ENCODE measurements at regions not wholly inside any gene's neighbourhood (a gene's known extent, or its start where the extent isn't known, plus 50 kb on each side); places are given as distances from the start of the nearest gene placed in this dataset.

GRCh38 chr2:212638694-212639093 is 100.1 kb upstream of the ERBB4 start:
- no peak for FAIRE-seq
- TF ChIP-seq CTCF (IDR thresholded peaks at IDR 0.05; ENCODE audit: insufficient read depth, missing control alignments) = no peak

GRCh38 chr2:212628586-212628985 is 90.0 kb upstream of the ERBB4 start:
- no peak for TF ChIP-seq CTCF (IDR thresholded peaks at IDR 0.05; ENCODE audit: insufficient read depth, missing control alignments)
- DNase-seq (ENCODE audit: insufficient read length, low spot score) = no peak
- no peak for FAIRE-seq

More at GRCh38 chr2:212638694-212639093, 100.1 kb upstream of the ERBB4 start:
- DNase-seq (ENCODE audit: insufficient read length, low spot score) = no peak

GRCh38 chr2:212626371-212626918 is 87.8 kb upstream of the ERBB4 start:
- TF ChIP-seq CTCF (IDR thresholded peaks at IDR 0.05; ENCODE audit: insufficient read depth, missing control alignments) = no peak
- DNase-seq (ENCODE audit: insufficient read length, low spot score) = no peak
- FAIRE-seq = no peak

- DNase-seq (ENCODE audit: insufficient read length, low spot score) = no peak
- TF ChIP-seq CTCF (IDR thresholded peaks at IDR 0.05; ENCODE audit: insufficient read depth, missing control alignments) = no peak
- FAIRE-seq = no peak
Observed at GRCh38 chr2:212619954-212620353, 81.4 kb upstream of the ERBB4 start.

- DNase-seq (ENCODE audit: insufficient read length, low spot score) (no peak), FAIRE-seq (no peak)
- TF ChIP-seq CTCF (IDR thresholded peaks at IDR 0.05; ENCODE audit: insufficient read depth, missing control alignments) = no peak
Observed at GRCh38 chr2:212618636-212619035, 80.0 kb upstream of the ERBB4 start.

- no peak for FAIRE-seq
- DNase-seq (ENCODE audit: insufficient read length, low spot score) = no peak
- TF ChIP-seq CTCF (IDR thresholded peaks at IDR 0.05; ENCODE audit: insufficient read depth, missing control alignments) = no peak
Observed at GRCh38 chr2:212610872-212611425, 72.3 kb upstream of the ERBB4 start.

GRCh38 chr2:212609479-212609878 is 70.9 kb upstream of the ERBB4 start:
- no peak for TF ChIP-seq CTCF (IDR thresholded peaks at IDR 0.05; ENCODE audit: insufficient read depth, missing control alignments)
- FAIRE-seq = no peak
- no peak for DNase-seq (ENCODE audit: insufficient read length, low spot score)

All from D721Med (cell line).